K562 (cell line): ENCODE measurements at regions not wholly inside any gene's neighbourhood (a gene's known extent, or its start where the extent isn't known, plus 50 kb on each side); places are given as distances from the start of the nearest gene placed in this dataset.

Experiments used
- ATAC-seq: fragments of 200-7000 bp; cut with Tn5 transposase; 3 replicates; pipeline ENCODE4 v1.9.1; 2020; ENCODE audit warnings: moderate library complexity
- BruUV-seq: library from RNA; stranded (reverse); fragments of 400-500 nt; replicated peaks from 2 replicates; lab custom pipeline; 2021; lab: Mats Ljungman, UMichigan
- CTCF ChIA-PET: fragments of 300-600 bp; formaldehyde crosslinking; extraction: SDS; loops from one replicate; lab custom pipeline; 2021; ENCODE audit warnings: low intra/inter-chr PET ratio; lab: Yijun Ruan, JAX
- POLR2A ChIA-PET: fragments of 300-600, 350-650 bp; sonication (Branson Sonifier 250); formaldehyde crosslinking; extraction: SDS; loops from one replicate; lab custom pipeline; 2021; ENCODE audit warnings: antibody characterized with exemption, inconsistent platforms; lab: Yijun Ruan, JAX
- DNase-seq, 4 experiments: peaks; one replicate each; pipeline versions ENCODE4 v3.0.0 to v3.0.0-alpha.2; 2011 to 2018; ENCODE audit warnings: low spot score in 3 of 4, mixed read lengths in 3 of 4; ENCODE audit errors: extremely low read depth in 1 of 4
- FAIRE-seq: peaks from 2 replicates; lab custom pipeline; 2011; peaks lifted over from hg19 to GRCh38; lab: Jason Lieb, UNC
- H2AFZ ChIP-seq: 2 replicates; pipeline ENCODE4 v1.6.0; 2011; ENCODE audit warnings: low read depth, low read length, control low read depth, inconsistent platforms
- H3K27ac ChIP-seq: fragments of 200-600 bp; 3 replicates; pipeline ENCODE4 v1.8.0; 2011; ENCODE audit warnings: low read depth, mild to moderate bottlenecking, control low read depth, inconsistent platforms, low read length, moderate library complexity, mixed read lengths; ENCODE audit errors: extremely low read depth
- H3K27me3 ChIP-seq, 2 experiments: fragments of 300-600 bp in 1 of 2; 2 replicates in 1 of 2; 3 replicates in 1 of 2; pipeline versions ENCODE4 v1.6.0 to v1.8.0; 2011; ENCODE audit warnings: inconsistent platforms in 2 of 2, low read length in 2 of 2, mild to moderate bottlenecking in 1 of 2, mixed read lengths in 1 of 2, moderate library complexity in 1 of 2; ENCODE audit not compliant: control insufficient read depth in 2 of 2, insufficient read depth in 2 of 2
- H3K36me3 ChIP-seq: fragments of 300-600 bp; 3 replicates; pipeline ENCODE4 v1.8.0; 2011; ENCODE audit warnings: mild to moderate bottlenecking, low read length, inconsistent platforms; ENCODE audit not compliant: control insufficient read depth, insufficient read depth
- H3K4me1 ChIP-seq, 2 experiments: fragments of 200-600 bp in 1 of 2; replicated peaks in 1 of 2; 2 replicates in 1 of 2; 3 replicates in 1 of 2; pipeline versions ENCODE4 v1.5.1 to v1.8.0; 2011; ENCODE audit warnings: inconsistent platforms in 2 of 2, low read length in 2 of 2, mild to moderate bottlenecking in 1 of 2, mixed read lengths in 1 of 2, moderate library complexity in 1 of 2; ENCODE audit not compliant: control insufficient read depth in 2 of 2, insufficient read depth in 2 of 2
- H3K4me2 ChIP-seq: 2 replicates; pipeline ENCODE4 v1.6.1; 2011; ENCODE audit warnings: low read length, control low read depth, inconsistent platforms, mixed read lengths; ENCODE audit not compliant: insufficient read depth
- H3K4me3 ChIP-seq: fragments of 200-600 bp; sonication (generic), shearing (Covaris generic); 2 replicates; pipeline ENCODE4 v1.5.1; 2016; ENCODE audit warnings: control low read depth, inconsistent platforms
- H3K79me2 ChIP-seq: fragments of 200-600 bp; 3 replicates; pipeline ENCODE4 v1.8.0; 2011; ENCODE audit warnings: low read length, inconsistent platforms; ENCODE audit not compliant: control insufficient read depth, insufficient read depth
- H3K9ac ChIP-seq, 2 experiments: 2 replicates each; pipeline versions ENCODE4 v1.6.0 to v1.6.1; 2011; ENCODE audit warnings: low read depth in 2 of 2, low read length in 2 of 2, control low read depth in 1 of 2, inconsistent platforms in 1 of 2, mild to moderate bottlenecking in 1 of 2, mixed read lengths in 1 of 2; ENCODE audit not compliant: insufficient read depth in 1 of 2
- H3K9me1 ChIP-seq: one replicate; pipeline ENCODE4 v1.6.0; 2011; ENCODE audit warnings: inconsistent platforms, mild to moderate bottlenecking, low read length, moderate library complexity; ENCODE audit not compliant: control insufficient read depth, insufficient read depth
- H3K9me3 ChIP-seq: replicated peaks from 2 replicates; pipeline ENCODE4 v1.5.1; 2011; ENCODE audit warnings: low read depth, low read length, inconsistent platforms; ENCODE audit not compliant: control insufficient read depth, insufficient read depth
- H4K20me1 ChIP-seq: replicated peaks from 2 replicates; pipeline ENCODE4 v1.6.1; 2011; ENCODE audit warnings: low read length, inconsistent platforms, mixed read lengths; ENCODE audit not compliant: control insufficient read depth, insufficient read depth
- ARHGAP35 ChIP-seq: fragments of 450-650 bp; IDR thresholded peaks from 2 replicates; pipeline ENCODE4 v1.6.1; 2018; ENCODE audit not compliant: partially characterized antibody
- ARNT ChIP-seq, 2 experiments: fragments of 450-650 bp; IDR thresholded peaks; 2 replicates each; pipeline ENCODE4 v1.6.1; 2016; ENCODE audit warnings: mild to moderate bottlenecking in 1 of 2
- BRD4 ChIP-seq: fragments of 200-600 bp; sonication (generic); IDR thresholded peaks from 2 replicates; pipeline ENCODE4 v1.6.1; 2017; ENCODE audit warnings: inconsistent platforms
- CHD2 ChIP-seq: IDR thresholded peaks from 2 replicates; pipeline ENCODE4 v1.6.1; 2011; ENCODE audit warnings: low read depth, low read length
- CSDE1 ChIP-seq, 2 experiments: fragments of 450-650 bp; IDR thresholded peaks; 2 replicates each; pipeline ENCODE4 v1.6.1; 2016; ENCODE audit warnings: mild to moderate bottlenecking in 1 of 2
- DIDO1 ChIP-seq: fragments of 450-650 bp; IDR thresholded peaks from 2 replicates; pipeline ENCODE4 v1.6.1; 2016; ENCODE audit warnings: low read depth, missing biosample characterization, missing genetic modification characterization
- E2F6 ChIP-seq, 2 experiments: IDR thresholded peaks; 2 replicates each; pipeline ENCODE4 v1.6.1; 2011; ENCODE audit warnings: borderline replicate concordance in 1 of 2, control low read depth in 1 of 2, low read depth in 1 of 2, low read length in 1 of 2, mild to moderate bottlenecking in 1 of 2, mixed read lengths in 1 of 2, moderate library complexity in 1 of 2; ENCODE audit not compliant: insufficient read depth in 1 of 2, insufficient read length in 1 of 2, poor library complexity in 1 of 2, severe bottlenecking in 1 of 2; ENCODE audit errors: extremely low read depth in 1 of 2
- FOXA1 ChIP-seq: fragments of 450-650 bp; IDR thresholded peaks from 2 replicates; pipeline ENCODE4 v1.6.1; 2016; ENCODE audit warnings: mild to moderate bottlenecking, borderline replicate concordance
- HMGN3 ChIP-seq: IDR thresholded peaks from 2 replicates; pipeline ENCODE4 v1.6.1; 2011; ENCODE audit warnings: borderline replicate concordance, low read depth, mild to moderate bottlenecking, mixed read lengths, low read length; ENCODE audit not compliant: insufficient read length; ENCODE audit errors: extremely low read depth
- KAT7 ChIP-seq: sonication (generic); formaldehyde crosslinking; IDR thresholded peaks from 2 replicates; pipeline ENCODE4 v1.8.0; 2022; ENCODE audit warnings: missing genetic modification reagents, mild to moderate bottlenecking, borderline replicate concordance
- KAT8 ChIP-seq: fragments of 450-650 bp; IDR thresholded peaks from 2 replicates; pipeline ENCODE4 v1.6.1; 2016; ENCODE audit warnings: low read depth, mild to moderate bottlenecking
- KDM5B ChIP-seq: fragments of 200-600 bp; sonication (generic); IDR thresholded peaks from 2 replicates; pipeline ENCODE4 v1.6.1; 2012; ENCODE audit warnings: low read depth, mild to moderate bottlenecking, moderate library complexity, low read length, control low read depth, inconsistent platforms; ENCODE audit not compliant: insufficient replicate concordance
- NR1H2 ChIP-seq: sonication (generic); formaldehyde crosslinking; IDR thresholded peaks from 2 replicates; pipeline ENCODE4 v1.4.0; 2020; ENCODE audit warnings: mild to moderate bottlenecking, missing genetic modification reagents
- SIX5 ChIP-seq, 2 experiments: IDR thresholded peaks; 2 replicates each; pipeline ENCODE4 v1.6.1; 2011; ENCODE audit warnings: low read length in 2 of 2, borderline replicate concordance in 1 of 2, low read depth in 1 of 2, mild to moderate bottlenecking in 1 of 2, moderate library complexity in 1 of 2; ENCODE audit not compliant: insufficient read depth in 1 of 2
- TBP ChIP-seq: optimal IDR thresholded peaks from 2 replicates; pipeline ENCODE3; 2011; ENCODE audit warnings: low read depth, low read length, improper control_type of control experiment
- YY1 ChIP-seq, 3 experiments: IDR thresholded peaks; 2 replicates each; pipeline ENCODE4 v1.6.1; 2011; ENCODE audit warnings: low read length in 2 of 3, mild to moderate bottlenecking in 2 of 3, moderate library complexity in 2 of 3, borderline replicate concordance in 1 of 3, control low read depth in 1 of 3, low read depth in 1 of 3; ENCODE audit not compliant: insufficient read depth in 3 of 3, insufficient replicate concordance in 2 of 3, control insufficient read depth in 1 of 3, insufficient read length in 1 of 3; ENCODE audit errors: extremely low read depth in 1 of 3
- ZKSCAN1 ChIP-seq: fragments of 150-350 bp; IDR thresholded peaks from 2 replicates; pipeline ENCODE4 v1.6.1; 2016; ENCODE audit warnings: low read depth, low read length
- WGBS: fragments of 100-300 bp; shearing (Covaris generic); methylation state at CpG from one replicate; pipeline ENCODE4 v1.1.6; 2016; ENCODE audit warnings: low coverage, mixed read lengths; ENCODE audit not compliant: insufficient coverage; ENCODE audit errors: missing lambda C conversion rate; 5-methylcytosine and 5-hydroxymethylcytosine counted together
- in situ Hi-C: fragments of 300-500 bp; cut with MboI; formaldehyde crosslinking; loops from 4 replicates; pipeline ENCODE4 v1.15.0; 2018; ENCODE audit warnings: inconsistent platforms, mixed read lengths
- intact Hi-C: fragments of 100-400 bp; cut with micrococcal nuclease; formaldehyde crosslinking; loops from 2 replicates; pipeline ENCODE4 v1.14.2; 2022
- TF ChIP-seq, protein P1 (sequence below): sonication (generic); formaldehyde crosslinking; IDR thresholded peaks from 2 replicates; pipeline ENCODE4 v1.8.0; 2023; ENCODE audit warnings: mild to moderate bottlenecking, missing genetic modification reagents

DNA sequence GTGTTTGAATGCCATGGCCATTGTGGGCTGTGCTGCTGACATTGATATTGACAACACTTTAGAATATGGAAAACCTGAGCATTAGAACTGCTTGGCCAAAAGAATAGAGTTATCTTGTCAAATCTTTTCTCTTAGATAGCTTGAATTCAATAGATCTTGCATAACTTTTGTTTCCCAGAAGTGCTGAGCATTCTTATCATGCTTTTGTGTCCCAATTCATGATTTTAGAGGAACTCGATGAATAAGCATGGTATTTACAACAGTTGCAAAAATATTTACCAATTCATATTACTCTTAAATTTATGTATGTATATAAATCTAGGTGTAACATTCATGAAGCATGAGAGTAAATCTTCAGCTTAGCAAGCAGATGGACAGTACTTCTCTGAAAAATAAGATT lies 508.0 kb downstream of the BCL11A start:
- ChIA-PET CTCF (no interaction called here), POLR2A (interaction anchor here (0.8 kb wide), 1 partner anchor 13 kb away, joined by 3 read pairs; no protein-coding TSS in a partner anchor)
- Histone ChIP-seq H3K4me1 (no peaks in the 10 kb centered on the region), H2AFZ (no peak overlapping the region), H3K9ac (no peak overlapping the region), H3K36me3 (no peaks in the 10 kb centered on the region), H3K79me2 (no peaks in the 10 kb centered on the region), H3K9me1 (no peaks in the 10 kb centered on the region), H4K20me1 (no peaks in the 10 kb centered on the region), H3K27ac (no peak overlapping the region), H3K9me3 (no peaks in the 10 kb centered on the region), H3K27me3 (no peaks in the 10 kb centered on the region), H3K4me3 (no peak overlapping the region), H3K4me2 (no peak overlapping the region)
- no peak for FAIRE-seq
- no TSS peak for BruUV-seq
- ATAC-seq = no peak
- intact Hi-C loops = no loop called here
- WGBS = 0% methylated on average over 1 of the region's 1 CpG
- in situ Hi-C loops = no loop called here
- no peak for DNase-seq
- TF ChIP-seq ZKSCAN1 (no peak), BRD4 (no peak), ARHGAP35 (no peak), YY1 (IDR thresholded peaks at IDR 0.05; ENCODE audit: borderline replicate concordance in 1 of 3, control insufficient read depth in 1 of 3, extremely low read depth in 1 of 3, insufficient read depth in 3 of 3, insufficient read length in 1 of 3, insufficient replicate concordance in 2 of 3, low read depth in 1 of 3, low read length in 2 of 3) (no peak), CHD2 (no peak), KAT8 (no peak), KAT7 (CRISPR knock-in tag) (no peak), NR1H2 (CRISPR knock-in tag) (no peak), KDM5B (no peak), DIDO1 (tag) (no peak), HMGN3 (no peak), ARNT (IDR thresholded peaks at IDR 0.05) (no peak), FOXA1 (no peak), CSDE1 (IDR thresholded peaks at IDR 0.05) (no peak), SIX5 (IDR thresholded peaks at IDR 0.05; ENCODE audit: borderline replicate concordance in 1 of 2, insufficient read depth in 1 of 2, low read depth in 1 of 2, low read length in 2 of 2) (no peak), E2F6 (IDR thresholded peaks at IDR 0.05; ENCODE audit: borderline replicate concordance in 1 of 2, extremely low read depth in 1 of 2, insufficient read depth in 1 of 2, insufficient read length in 1 of 2, low read depth in 1 of 2, low read length in 1 of 2, poor library complexity in 1 of 2, severe bottlenecking in 1 of 2) (no peak), TBP (no peak)
- TF ChIP-seq, protein P1, sequence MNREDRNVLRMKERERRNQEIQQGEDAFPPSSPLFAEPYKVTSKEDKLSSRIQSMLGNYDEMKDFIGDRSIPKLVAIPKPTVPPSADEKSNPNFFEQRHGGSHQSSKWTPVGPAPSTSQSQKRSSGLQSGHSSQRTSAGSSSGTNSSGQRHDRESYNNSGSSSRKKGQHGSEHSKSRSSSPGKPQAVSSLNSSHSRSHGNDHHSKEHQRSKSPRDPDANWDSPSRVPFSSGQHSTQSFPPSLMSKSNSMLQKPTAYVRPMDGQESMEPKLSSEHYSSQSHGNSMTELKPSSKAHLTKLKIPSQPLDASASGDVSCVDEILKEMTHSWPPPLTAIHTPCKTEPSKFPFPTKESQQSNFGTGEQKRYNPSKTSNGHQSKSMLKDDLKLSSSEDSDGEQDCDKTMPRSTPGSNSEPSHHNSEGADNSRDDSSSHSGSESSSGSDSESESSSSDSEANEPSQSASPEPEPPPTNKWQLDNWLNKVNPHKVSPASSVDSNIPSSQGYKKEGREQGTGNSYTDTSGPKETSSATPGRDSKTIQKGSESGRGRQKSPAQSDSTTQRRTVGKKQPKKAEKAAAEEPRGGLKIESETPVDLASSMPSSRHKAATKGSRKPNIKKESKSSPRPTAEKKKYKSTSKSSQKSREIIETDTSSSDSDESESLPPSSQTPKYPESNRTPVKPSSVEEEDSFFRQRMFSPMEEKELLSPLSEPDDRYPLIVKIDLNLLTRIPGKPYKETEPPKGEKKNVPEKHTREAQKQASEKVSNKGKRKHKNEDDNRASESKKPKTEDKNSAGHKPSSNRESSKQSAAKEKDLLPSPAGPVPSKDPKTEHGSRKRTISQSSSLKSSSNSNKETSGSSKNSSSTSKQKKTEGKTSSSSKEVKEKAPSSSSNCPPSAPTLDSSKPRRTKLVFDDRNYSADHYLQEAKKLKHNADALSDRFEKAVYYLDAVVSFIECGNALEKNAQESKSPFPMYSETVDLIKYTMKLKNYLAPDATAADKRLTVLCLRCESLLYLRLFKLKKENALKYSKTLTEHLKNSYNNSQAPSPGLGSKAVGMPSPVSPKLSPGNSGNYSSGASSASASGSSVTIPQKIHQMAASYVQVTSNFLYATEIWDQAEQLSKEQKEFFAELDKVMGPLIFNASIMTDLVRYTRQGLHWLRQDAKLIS (CRISPR knock-in tag) = no peak
